BJ (cell line): ENCODE measurements at regions not wholly inside any gene's neighbourhood (a gene's known extent, or its start where the extent isn't known, plus 50 kb on each side); places are given as distances from the start of the nearest gene placed in this dataset.

Experiments used
- CTCF ChIA-PET: fragments of 350-600 bp; formaldehyde crosslinking; extraction: SDS; loops from one replicate; lab custom pipeline; 2021; ENCODE audit warnings: antibody characterized with exemption, inconsistent platforms; lab: Yijun Ruan, JAX
- POLR2A ChIA-PET: fragments of 300-600 bp; sonication (Branson Sonifier 250); formaldehyde crosslinking; extraction: SDS; loops from one replicate; lab custom pipeline; 2021; ENCODE audit warnings: antibody characterized with exemption; lab: Charles Lee
- DNase-seq: peaks from one replicate; pipeline ENCODE4 v3.0.0-alpha.2; 2011; ENCODE audit warnings: low read depth
- H3K27me3 ChIP-seq: 2 replicates; pipeline ENCODE4 v1.6.0; 2011; ENCODE audit warnings: low read length; ENCODE audit not compliant: control insufficient read depth, insufficient read depth
- H3K36me3 ChIP-seq: 2 replicates; pipeline ENCODE4 v1.5.1; 2011; ENCODE audit warnings: low read length; ENCODE audit not compliant: control insufficient read depth, insufficient read depth
- H3K4me3 ChIP-seq: 2 replicates; pipeline ENCODE4 v1.5.1; 2011; ENCODE audit warnings: low read depth, mild to moderate bottlenecking, control low read depth, low read length
- TF ChIP-seq, protein P1 (sequence below): IDR thresholded peaks from 2 replicates; pipeline ENCODE4 v1.5.1; 2011; ENCODE audit warnings: low read depth, mild to moderate bottlenecking, control low read depth, inconsistent platforms, low read length, moderate library complexity; ENCODE audit not compliant: insufficient read depth

DNA sequence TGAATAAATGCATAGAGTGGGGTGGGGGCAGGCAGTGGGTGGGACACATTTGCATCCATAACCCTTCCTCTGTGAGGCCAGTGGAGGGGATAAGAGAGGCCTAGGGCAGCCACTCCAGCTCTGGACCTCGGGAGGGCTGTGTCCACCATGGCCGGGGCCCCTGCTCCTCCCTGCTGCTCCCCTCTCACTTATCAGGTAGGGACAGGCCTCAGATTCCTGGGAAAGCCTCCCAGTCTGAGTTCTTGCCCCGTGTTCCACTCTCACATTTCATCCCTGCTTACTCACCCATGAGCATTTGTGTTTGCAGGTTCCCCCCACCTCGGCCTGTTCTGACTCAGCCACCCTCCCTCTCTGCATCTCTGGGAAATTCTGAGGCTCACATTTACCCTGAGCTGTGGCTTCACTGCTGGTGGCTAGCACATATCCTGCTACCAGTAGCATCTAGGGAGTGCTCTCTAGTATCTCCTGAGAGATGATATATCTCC, 128.7 kb upstream of the TOP3B start:
- ChIA-PET CTCF (interaction anchor here (1.0 to 1.6 kb wide), 6 partner anchors 10 to 91 kb away, joined by 3 to 6 read pairs (median 4); no protein-coding TSS in a partner anchor), POLR2A (no interaction called here)
- Histone ChIP-seq H3K4me3 (no peak overlapping the region), H3K27me3 (no peaks in the 10 kb centered on the region), H3K36me3 (no peaks in the 10 kb centered on the region)
- DNase-seq = no peak
- TF ChIP-seq, protein P1, sequence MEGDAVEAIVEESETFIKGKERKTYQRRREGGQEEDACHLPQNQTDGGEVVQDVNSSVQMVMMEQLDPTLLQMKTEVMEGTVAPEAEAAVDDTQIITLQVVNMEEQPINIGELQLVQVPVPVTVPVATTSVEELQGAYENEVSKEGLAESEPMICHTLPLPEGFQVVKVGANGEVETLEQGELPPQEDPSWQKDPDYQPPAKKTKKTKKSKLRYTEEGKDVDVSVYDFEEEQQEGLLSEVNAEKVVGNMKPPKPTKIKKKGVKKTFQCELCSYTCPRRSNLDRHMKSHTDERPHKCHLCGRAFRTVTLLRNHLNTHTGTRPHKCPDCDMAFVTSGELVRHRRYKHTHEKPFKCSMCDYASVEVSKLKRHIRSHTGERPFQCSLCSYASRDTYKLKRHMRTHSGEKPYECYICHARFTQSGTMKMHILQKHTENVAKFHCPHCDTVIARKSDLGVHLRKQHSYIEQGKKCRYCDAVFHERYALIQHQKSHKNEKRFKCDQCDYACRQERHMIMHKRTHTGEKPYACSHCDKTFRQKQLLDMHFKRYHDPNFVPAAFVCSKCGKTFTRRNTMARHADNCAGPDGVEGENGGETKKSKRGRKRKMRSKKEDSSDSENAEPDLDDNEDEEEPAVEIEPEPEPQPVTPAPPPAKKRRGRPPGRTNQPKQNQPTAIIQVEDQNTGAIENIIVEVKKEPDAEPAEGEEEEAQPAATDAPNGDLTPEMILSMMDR = no peak

DNA sequence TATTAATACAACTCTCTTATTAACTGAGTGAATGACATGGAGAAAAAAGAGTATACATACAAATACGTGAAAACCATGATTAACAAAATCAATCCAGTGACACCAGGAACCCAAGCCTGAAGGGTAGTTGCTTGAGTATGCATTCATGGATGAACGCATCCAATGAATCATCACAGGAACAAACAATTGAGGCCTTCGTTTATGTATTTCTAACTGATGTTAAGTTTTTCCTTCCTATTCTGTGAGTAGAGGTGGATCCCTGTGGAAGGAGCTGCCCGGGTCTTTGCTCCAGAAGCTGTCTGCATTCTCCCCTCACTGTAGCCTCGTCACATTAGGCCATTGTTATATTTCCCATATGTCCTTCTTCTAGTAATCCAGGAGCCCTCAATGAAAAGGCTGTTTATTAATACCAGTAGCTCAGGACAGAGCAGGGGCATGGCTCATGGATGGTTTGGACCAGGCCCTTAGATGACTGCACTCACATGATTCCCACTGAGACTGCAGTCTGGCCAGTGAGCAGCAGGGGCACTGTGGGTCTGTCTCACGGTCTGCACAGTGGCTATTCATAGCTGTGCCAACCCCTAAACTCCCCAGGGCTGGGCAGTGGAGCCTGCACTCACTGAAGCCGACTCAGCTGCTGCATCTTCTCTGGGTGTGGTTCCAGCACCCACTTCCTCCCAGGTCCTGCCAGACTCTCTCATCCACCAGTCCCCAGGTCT, 128.1 kb upstream of the TOP3B start:
- ChIA-PET CTCF (interaction anchor here (1.0 to 2.7 kb wide), 10 partner anchors 10 to 353 kb away, joined by 3 to 8 read pairs (median 4); no protein-coding TSS in a partner anchor), POLR2A (no interaction called here)
- Histone ChIP-seq H3K4me3 (no peak overlapping the region), H3K27me3 (no peaks in the 10 kb centered on the region), H3K36me3 (no peaks in the 10 kb centered on the region)
- TF ChIP-seq, protein P1 = peak; percentile 63
- DNase-seq = no peak

DNA sequence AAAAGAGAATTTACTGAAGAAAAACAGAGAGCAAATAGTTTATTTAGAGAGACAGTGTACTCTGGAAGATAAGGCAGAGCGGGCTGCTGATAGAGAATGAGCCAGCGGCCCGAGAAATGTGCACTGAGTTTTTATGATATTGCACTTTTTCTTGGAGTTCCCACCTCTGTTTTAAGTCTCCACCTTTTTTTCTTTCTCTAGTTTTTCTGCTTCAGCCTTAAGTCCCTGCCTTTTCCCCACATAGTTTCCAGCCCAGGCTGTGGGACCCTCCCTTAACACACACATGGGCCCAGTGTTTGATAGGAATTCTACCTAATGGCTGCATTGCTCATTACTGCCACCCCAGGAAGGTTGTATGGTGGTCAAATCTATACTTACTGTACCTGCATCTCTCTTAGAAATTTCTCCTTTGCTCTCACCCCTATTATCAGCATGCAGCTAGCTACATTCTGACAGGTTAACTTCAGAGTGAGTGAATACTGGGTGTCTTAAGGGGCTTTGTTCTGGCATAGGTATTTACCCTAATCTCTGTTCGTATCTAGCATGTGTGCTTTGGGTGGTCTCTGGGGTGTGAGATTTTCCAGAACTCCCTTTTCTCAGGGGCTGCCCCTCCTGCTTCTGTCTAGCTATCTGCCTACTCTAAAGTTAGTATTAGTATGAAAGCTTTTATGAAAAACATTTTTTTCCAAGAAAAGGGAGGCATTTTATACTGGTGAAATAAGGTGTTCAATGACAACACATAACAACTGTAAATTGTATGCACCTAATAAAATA, 127.3 kb upstream of the TOP3B start:
- no peaks in the 10 kb centered on the region for H3K27me3 ChIP-seq
- ChIA-PET POLR2A (no interaction called here), CTCF (interaction anchor here (1.0 to 2.7 kb wide), 10 partner anchors 10 to 354 kb away, joined by 3 to 8 read pairs (median 4); no protein-coding TSS in a partner anchor)
- TF ChIP-seq, protein P1 = no peak
- no peaks in the 10 kb centered on the region for H3K36me3 ChIP-seq
- no peak for DNase-seq
- no peak overlapping the region for H3K4me3 ChIP-seq

DNA sequence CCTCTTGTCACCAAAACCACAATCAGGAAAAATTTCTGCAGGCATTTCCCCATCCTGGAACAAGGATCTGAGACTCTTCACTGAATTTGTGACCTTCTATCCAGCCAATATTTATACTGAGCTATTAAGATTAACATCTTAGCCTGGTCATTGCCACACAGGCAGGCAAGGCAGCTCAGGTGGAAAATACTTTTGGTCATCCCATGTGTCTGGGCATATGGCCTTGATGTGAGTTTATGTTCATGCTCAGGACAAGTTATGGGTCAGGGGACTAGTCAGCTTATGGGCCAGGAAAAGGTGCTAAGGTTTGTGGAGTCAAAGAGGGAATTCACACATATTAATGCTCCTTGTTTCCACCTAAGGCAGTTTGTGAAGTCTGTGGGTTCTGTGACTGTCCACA, 124.3 kb upstream of the TOP3B start:
- CTCF ChIA-PET = interaction anchor here (0.8 kb wide), 1 partner anchor 7 kb away, joined by 3 read pairs; no protein-coding TSS in a partner anchor

DNA sequence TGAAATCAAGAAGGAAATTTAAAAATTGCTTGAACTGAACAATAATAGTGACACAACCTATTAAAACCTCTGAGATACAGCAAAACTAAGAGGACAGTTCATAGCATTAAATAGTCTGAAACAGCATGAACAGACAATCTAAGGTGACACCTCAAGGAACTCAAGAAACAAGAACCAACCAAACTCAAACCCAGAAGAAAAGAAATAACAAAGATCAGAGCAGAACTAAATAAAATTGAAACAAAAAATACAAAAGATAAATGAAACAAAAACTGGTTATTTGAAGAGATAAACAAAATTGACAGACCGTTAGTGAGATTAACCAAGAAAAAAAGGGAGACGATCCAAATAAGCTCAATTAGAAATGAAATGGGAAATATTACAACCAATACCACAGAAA, 122.8 kb upstream of the TOP3B start:
- TF ChIP-seq, protein P1 = no peak
- H3K4me3 ChIP-seq = no peak overlapping the region
- no peaks in the 10 kb centered on the region for H3K36me3 ChIP-seq
- CTCF ChIA-PET = no interaction called here
- POLR2A ChIA-PET = no interaction called here
- no peak for DNase-seq
- H3K27me3 ChIP-seq = no peaks in the 10 kb centered on the region

More for the DNA sequence above, 124.3 kb upstream of the TOP3B start:
- TF ChIP-seq, protein P1 = no peak
- POLR2A ChIA-PET = no interaction called here
- no peak for DNase-seq
- no peak overlapping the region for H3K4me3 ChIP-seq
- no peaks in the 10 kb centered on the region for H3K36me3 ChIP-seq
- no peaks in the 10 kb centered on the region for H3K27me3 ChIP-seq
